ENCODE measurements at regions not wholly inside any gene's neighbourhood (a gene's known extent, or its start where the extent isn't known, plus 50 kb on each side); places are given as distances from the start of the nearest gene placed in this dataset.

DNA sequence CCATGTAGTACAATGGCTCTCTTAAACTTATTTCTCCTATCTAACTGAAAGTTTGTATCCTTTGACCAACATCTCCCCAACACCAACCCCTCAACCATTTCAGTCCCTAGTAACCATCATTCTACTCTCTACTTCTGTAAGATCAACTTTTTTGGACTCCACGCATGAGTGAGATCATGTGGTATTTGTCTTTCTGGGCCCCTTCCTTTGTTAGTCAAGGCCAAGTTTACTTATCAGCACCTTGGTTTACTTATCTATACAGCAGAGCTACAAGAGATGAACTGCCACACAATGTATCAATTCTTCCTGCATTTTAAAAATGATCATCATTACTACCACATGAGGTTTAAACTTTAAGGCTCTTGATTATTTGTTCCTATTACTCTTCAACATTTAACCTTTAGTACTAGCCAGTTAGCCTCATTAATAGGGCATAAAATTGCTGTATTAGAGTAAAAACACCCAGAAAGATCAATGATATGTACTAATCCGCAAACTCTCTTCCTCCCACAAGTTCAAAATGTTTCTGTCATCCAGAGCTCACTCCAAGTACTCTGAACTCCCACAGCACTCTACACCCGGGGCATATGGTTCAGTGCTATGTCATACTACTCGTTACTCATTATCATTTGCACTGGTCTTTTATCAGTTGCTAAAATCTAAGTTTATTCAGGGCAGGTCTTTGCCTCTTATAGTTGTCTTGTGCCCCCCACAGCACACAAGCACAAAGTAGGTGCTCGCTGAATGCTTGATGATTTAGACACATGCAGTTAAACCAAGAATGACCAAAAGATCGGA is 145.7 kb upstream of the ADAMTS3 start:
- Histone ChIP-seq H3K27ac (ENCODE audit: low read length, poor library complexity, severe bottlenecking) (no peak overlapping the region), H3K23ac (ENCODE audit: low read length in 2 of 2) (no peak overlapping the region), H3K4ac (ENCODE audit: low read depth in 1 of 2, low read length in 2 of 2) (no peak overlapping the region), H2AK5ac (ENCODE audit: low read length, severe bottlenecking) (no peak overlapping the region), H3K36me3 (ENCODE audit: control insufficient read depth in 1 of 2, insufficient read depth in 2 of 2, low read depth in 1 of 2, low read length in 2 of 2) (no peaks in the 10 kb centered on the region), H3K27me3 (ENCODE audit: control insufficient read depth in 1 of 2, insufficient read depth in 1 of 2, low read length in 2 of 2) (no peaks in the 10 kb centered on the region), H3K4me3 (ENCODE audit: insufficient read depth in 1 of 2, low read depth in 1 of 2, low read length in 2 of 2) (no peak overlapping the region), H2AFZ (ENCODE audit: low read depth, low read length) (no peak overlapping the region), H3K18ac (ENCODE audit: low read depth in 1 of 2, low read length in 2 of 2) (no peak overlapping the region), H4K91ac (ENCODE audit: low read length) (no peak overlapping the region), H2BK5ac (ENCODE audit: low read depth, low read length, poor library complexity, severe bottlenecking) (no peak overlapping the region), H2BK120ac (ENCODE audit: low read depth, low read length) (no peak overlapping the region), H3K4me2 (ENCODE audit: low read length, poor library complexity, severe bottlenecking) (no peak overlapping the region), H4K8ac (ENCODE audit: low read length) (no peak overlapping the region), H2BK15ac (ENCODE audit: low read depth, poor library complexity, severe bottlenecking) (no peak overlapping the region), H3K4me1 (ENCODE audit: control insufficient read depth, insufficient read depth, low read depth, low read length) (no peaks in the 10 kb centered on the region), H3K9ac (ENCODE audit: low read length) (no peak overlapping the region), H3K79me1 (replicated peaks; ENCODE audit: low read length, poor library complexity, severe bottlenecking) (no peaks in the 10 kb centered on the region), H3K9me3 (ENCODE audit: control insufficient read depth, low read length) (no peaks in the 10 kb centered on the region), H3K14ac (ENCODE audit: low read length in 2 of 2) (no peak overlapping the region), H2BK12ac (ENCODE audit: low read length in 2 of 2) (no peak overlapping the region)
- 77% methylated on average over 6 of the region's 6 CpGs for WGBS
- no peak for DNase-seq

DNA sequence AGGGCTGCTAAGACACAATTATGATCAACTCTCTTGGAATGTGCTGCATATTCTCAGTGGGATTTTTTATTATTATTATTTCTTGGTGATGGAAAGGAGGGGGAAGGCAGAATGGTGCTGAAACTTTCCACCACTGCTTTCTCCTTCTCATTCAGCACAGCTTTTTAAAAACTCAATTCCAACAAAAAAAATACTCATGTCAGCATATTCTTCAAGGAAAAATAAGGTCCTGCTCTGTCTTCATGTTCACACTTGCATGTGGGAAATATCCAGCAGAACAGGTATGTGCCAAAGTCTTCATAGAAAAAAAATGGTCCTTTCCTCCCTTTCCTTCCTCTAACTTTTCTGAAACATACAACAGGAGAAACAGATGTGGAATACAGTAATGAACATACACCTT is 144.0 kb upstream of the ADAMTS3 start:
- Histone ChIP-seq H4K8ac (ENCODE audit: low read length) (no peak overlapping the region), H3K4ac (ENCODE audit: low read depth in 1 of 2, low read length in 2 of 2) (no peak overlapping the region), H2BK5ac (ENCODE audit: low read depth, low read length, poor library complexity, severe bottlenecking) (no peak overlapping the region), H2BK12ac (ENCODE audit: low read length in 2 of 2) (no peak overlapping the region), H3K9ac (ENCODE audit: low read length) (no peak overlapping the region), H3K14ac (ENCODE audit: low read length in 2 of 2) (no peak overlapping the region), H3K36me3 (ENCODE audit: control insufficient read depth in 1 of 2, insufficient read depth in 2 of 2, low read depth in 1 of 2, low read length in 2 of 2) (no peaks in the 10 kb centered on the region), H3K4me3 (ENCODE audit: insufficient read depth in 1 of 2, low read depth in 1 of 2, low read length in 2 of 2) (no peak overlapping the region), H3K79me1 (replicated peaks; ENCODE audit: low read length, poor library complexity, severe bottlenecking) (no peaks in the 10 kb centered on the region), H2AFZ (ENCODE audit: low read depth, low read length) (no peak overlapping the region), H2BK120ac (ENCODE audit: low read depth, low read length) (no peak overlapping the region), H3K27ac (ENCODE audit: low read length, poor library complexity, severe bottlenecking) (no peak overlapping the region), H3K4me2 (ENCODE audit: low read length, poor library complexity, severe bottlenecking) (no peak overlapping the region), H3K4me1 (ENCODE audit: control insufficient read depth, insufficient read depth, low read depth, low read length) (no peaks in the 10 kb centered on the region), H2AK5ac (ENCODE audit: low read length, severe bottlenecking) (no peak overlapping the region), H4K91ac (ENCODE audit: low read length) (no peak overlapping the region), H3K18ac (ENCODE audit: low read depth in 1 of 2, low read length in 2 of 2) (no peak overlapping the region), H3K27me3 (ENCODE audit: control insufficient read depth in 1 of 2, insufficient read depth in 1 of 2, low read length in 2 of 2) (no peaks in the 10 kb centered on the region), H3K9me3 (ENCODE audit: control insufficient read depth, low read length) (no peaks in the 10 kb centered on the region), H3K23ac (ENCODE audit: low read length in 2 of 2) (no peak overlapping the region), H2BK15ac (ENCODE audit: low read depth, poor library complexity, severe bottlenecking) (no peak overlapping the region)
- no peak for DNase-seq

GRCh38 chr4:72709475-72709874 is 140.5 kb upstream of the ADAMTS3 start:
- no peak overlapping the region for H4K91ac ChIP-seq (ENCODE audit: low read length)
- H3K23ac ChIP-seq (ENCODE audit: low read length in 2 of 2): no peak overlapping the region
- no peak for DNase-seq
- H2AFZ ChIP-seq (ENCODE audit: low read depth, low read length): no peak overlapping the region
- no peak overlapping the region for H2BK5ac ChIP-seq (ENCODE audit: low read depth, low read length, poor library complexity, severe bottlenecking)
- no peaks in the 10 kb centered on the region for H3K9me3 ChIP-seq (ENCODE audit: control insufficient read depth, low read length)
- no peak overlapping the region for H2AK5ac ChIP-seq (ENCODE audit: low read length, severe bottlenecking)
- H3K18ac ChIP-seq (ENCODE audit: low read depth in 1 of 2, low read length in 2 of 2): no peak overlapping the region
- no peak overlapping the region for H3K4ac ChIP-seq (ENCODE audit: low read depth in 1 of 2, low read length in 2 of 2)
- H3K79me1 ChIP-seq (replicated peaks; ENCODE audit: low read length, poor library complexity, severe bottlenecking): no peaks in the 10 kb centered on the region
- no peak overlapping the region for H3K27ac ChIP-seq (ENCODE audit: low read length, poor library complexity, severe bottlenecking)
- H2BK12ac ChIP-seq (ENCODE audit: low read length in 2 of 2): no peak overlapping the region
- H2BK120ac ChIP-seq (ENCODE audit: low read depth, low read length): no peak overlapping the region
- WGBS: 78% methylated on average over 2 of the region's 3 CpGs
- H4K8ac ChIP-seq (ENCODE audit: low read length): no peak overlapping the region
- no peak overlapping the region for H3K4me2 ChIP-seq (ENCODE audit: low read length, poor library complexity, severe bottlenecking)
- H3K36me3 ChIP-seq (ENCODE audit: control insufficient read depth in 1 of 2, insufficient read depth in 2 of 2, low read depth in 1 of 2, low read length in 2 of 2): no peaks in the 10 kb centered on the region
- H2BK15ac ChIP-seq (ENCODE audit: low read depth, poor library complexity, severe bottlenecking): no peak overlapping the region
- H3K4me1 ChIP-seq (ENCODE audit: control insufficient read depth, insufficient read depth, low read depth, low read length): no peaks in the 10 kb centered on the region
- no peak overlapping the region for H3K9ac ChIP-seq (ENCODE audit: low read length)
- no peak overlapping the region for H3K14ac ChIP-seq (ENCODE audit: low read length in 2 of 2)
- no peak overlapping the region for H3K4me3 ChIP-seq (ENCODE audit: insufficient read depth in 1 of 2, low read depth in 1 of 2, low read length in 2 of 2)
- no peaks in the 10 kb centered on the region for H3K27me3 ChIP-seq (ENCODE audit: control insufficient read depth in 1 of 2, insufficient read depth in 1 of 2, low read length in 2 of 2)

DNA sequence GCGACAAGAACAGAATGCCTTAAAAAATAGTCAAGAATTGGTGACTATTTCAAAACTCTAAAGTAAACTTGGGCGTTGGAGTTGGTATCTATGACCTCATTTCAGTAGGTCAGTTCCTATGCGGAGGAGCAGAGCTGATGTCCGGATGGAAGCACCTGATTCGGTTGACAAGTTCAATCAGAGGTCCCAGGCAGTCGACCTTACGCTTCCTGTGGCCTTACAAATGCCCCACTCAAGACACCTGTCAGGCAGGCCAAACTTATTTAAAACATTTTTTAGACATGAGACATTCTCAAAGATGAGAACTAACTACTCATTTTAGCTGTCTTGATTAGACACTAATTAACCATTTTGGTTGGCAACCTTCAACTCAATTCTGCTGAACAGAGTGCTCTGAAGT is 137.7 kb upstream of the ADAMTS3 start:
- H4K91ac ChIP-seq (ENCODE audit: low read length): no peak overlapping the region
- H2BK12ac ChIP-seq (ENCODE audit: low read length in 2 of 2): no peak overlapping the region
- no peaks in the 10 kb centered on the region for H3K9me3 ChIP-seq (ENCODE audit: control insufficient read depth, low read length)
- H3K23ac ChIP-seq (ENCODE audit: low read length in 2 of 2): no peak overlapping the region
- H4K8ac ChIP-seq (ENCODE audit: low read length): no peak overlapping the region
- no peak overlapping the region for H2AK5ac ChIP-seq (ENCODE audit: low read length, severe bottlenecking)
- H3K79me1 ChIP-seq (replicated peaks; ENCODE audit: low read length, poor library complexity, severe bottlenecking): no peaks in the 10 kb centered on the region
- no peak overlapping the region for H3K4me3 ChIP-seq (ENCODE audit: insufficient read depth in 1 of 2, low read depth in 1 of 2, low read length in 2 of 2)
- no peak overlapping the region for H2BK5ac ChIP-seq (ENCODE audit: low read depth, low read length, poor library complexity, severe bottlenecking)
- no peaks in the 10 kb centered on the region for H3K4me1 ChIP-seq (ENCODE audit: control insufficient read depth, insufficient read depth, low read depth, low read length)
- no peak overlapping the region for H2BK120ac ChIP-seq (ENCODE audit: low read depth, low read length)
- H3K36me3 ChIP-seq (ENCODE audit: control insufficient read depth in 1 of 2, insufficient read depth in 2 of 2, low read depth in 1 of 2, low read length in 2 of 2): no peaks in the 10 kb centered on the region
- no peak for DNase-seq
- no peak overlapping the region for H2BK15ac ChIP-seq (ENCODE audit: low read depth, poor library complexity, severe bottlenecking)
- no peak overlapping the region for H3K27ac ChIP-seq (ENCODE audit: low read length, poor library complexity, severe bottlenecking)
- 89% methylated on average over 7 of the region's 7 CpGs for WGBS
- no peaks in the 10 kb centered on the region for H3K27me3 ChIP-seq (ENCODE audit: control insufficient read depth in 1 of 2, insufficient read depth in 1 of 2, low read length in 2 of 2)
- H2AFZ ChIP-seq (ENCODE audit: low read depth, low read length): no peak overlapping the region
- no peak overlapping the region for H3K18ac ChIP-seq (ENCODE audit: low read depth in 1 of 2, low read length in 2 of 2)
- no peak overlapping the region for H3K9ac ChIP-seq (ENCODE audit: low read length)
- no peak overlapping the region for H3K4me2 ChIP-seq (ENCODE audit: low read length, poor library complexity, severe bottlenecking)
- no peak overlapping the region for H3K14ac ChIP-seq (ENCODE audit: low read length in 2 of 2)
- H3K4ac ChIP-seq (ENCODE audit: low read depth in 1 of 2, low read length in 2 of 2): no peak overlapping the region

All from mesenchymal stem cell (in vitro differentiated cells and primary cell).